Ovary (tissue), 7 donors: ENCODE measurements at regions not wholly inside any gene's neighbourhood (a gene's known extent, or its start where the extent isn't known, plus 50 kb on each side); places are given as distances from the start of the nearest gene placed in this dataset.

Experiments
- DNase-seq, 5 donors: peaks; one replicate each; pipeline ENCODE4 v3.0.0-alpha.2; 2019 to 2020
- H3K27ac ChIP-seq, 2 donors: fragments of 200-600 bp; one replicate each; pipeline versions ENCODE4 v1.5.1 to v1.8.0; 2019 to 2022
- H3K27me3 ChIP-seq: fragments of 200-600 bp; one replicate; pipeline ENCODE4 v1.8.0; 2022
- H3K36me3 ChIP-seq: fragments of 200-600 bp; sonication (generic); one replicate; pipeline ENCODE4 v1.5.1; 2019
- H3K4me1 ChIP-seq: one replicate; pipeline ENCODE4 v1.8.1; 2013; ENCODE audit warnings: mild to moderate bottlenecking, moderate library complexity; ENCODE audit not compliant: insufficient read depth
- H3K4me3 ChIP-seq: fragments of 200-600 bp; sonication (generic); one replicate; pipeline ENCODE4 v1.5.1; 2017
- H3K9me3 ChIP-seq, 2 donors: fragments of 200-600 bp in 1 of 2; sonication (generic) in 1 of 2; one replicate each; pipeline versions ENCODE4 v1.5.1 to v1.8.1; 2013 to 2019; ENCODE audit warnings: mild to moderate bottlenecking in 1 of 2, moderate library complexity in 1 of 2
- EP300 ChIP-seq: sonication (generic); formaldehyde crosslinking; IDR thresholded peaks from one replicate; pipeline ENCODE4 v1.6.1; 2017; ENCODE audit warnings: antibody characterized with exemption
- POLR2A ChIP-seq: fragments of 450-650 bp; IDR thresholded peaks from one replicate; pipeline ENCODE4 v1.6.1; 2017; ENCODE audit warnings: antibody characterized with exemption, mild to moderate bottlenecking, moderate library complexity
- WGBS, 3 donors: extraction: QIAGEN DNeasy Blood & Tissue Kit in 1 of 3; methylation state at CpG; one replicate each; pipeline versions ENCODE4 v1.1.5 to v1.1.7; 2013 to 2017; 5-methylcytosine and 5-hydroxymethylcytosine counted together
- intact Hi-C, 4 donors: fragments of 100-400 bp; cut with DNase I; formaldehyde crosslinking; loops; one replicate each; pipeline versions ENCODE4 v1.11.0 to v1.15.1; 2022 to 2023
- TF ChIP-seq, protein P1 (sequence below), 3 donors: fragments of 450-650 bp in 2 of 3; fragments of 200-600 bp in 1 of 3; IDR thresholded peaks; one replicate each; pipeline versions ENCODE4 v1.5.1 to v1.8.0; 2016 to 2022; ENCODE audit warnings: antibody characterized with exemption in 3 of 3, mild to moderate bottlenecking in 1 of 3
- donor health status: DM: no; HTN: no; CAD: no; lungs with moderate emphysema.
- donor health status: DM: no; HTN: no; CAD: no.
- donor health status: Bipolar disorder and iron deficiency.
- donor health status: DM: no; HTN: no; CAD: no.
- donor health status: DM: yes; HTN: yes; CAD: no.

GRCh38 chr16:85480727-85481101 is 132.4 kb upstream of the GSE1 start:
- 33 to 73% (median 50%) methylated on average over 17 to 18 of the region's 18 CpGs for WGBS, 3 donors
- intact Hi-C loops = no loop called here
- H3K27ac ChIP-seq = no peak overlapping the region

GRCh38 chr16:85481206-85481605 is 131.9 kb upstream of the GSE1 start:
- Histone ChIP-seq H3K4me1 (peaks cover 4% of the 10 kb centered on the region), H3K27me3 (no peaks in the 10 kb centered on the region), H3K27ac (no peak overlapping the region), H3K9me3 (no peaks in the 10 kb centered on the region), H3K36me3 (no peaks in the 10 kb centered on the region), H3K4me3 (no peak overlapping the region)
- intact Hi-C loops = no loop called here
- no peak for DNase-seq
- WGBS, 3 donors = 98 to 100% (median 100%) methylated on average over 1 of the region's 1 CpG
- TF ChIP-seq POLR2A (no peak), EP300 (no peak)
- TF ChIP-seq, protein P1, sequence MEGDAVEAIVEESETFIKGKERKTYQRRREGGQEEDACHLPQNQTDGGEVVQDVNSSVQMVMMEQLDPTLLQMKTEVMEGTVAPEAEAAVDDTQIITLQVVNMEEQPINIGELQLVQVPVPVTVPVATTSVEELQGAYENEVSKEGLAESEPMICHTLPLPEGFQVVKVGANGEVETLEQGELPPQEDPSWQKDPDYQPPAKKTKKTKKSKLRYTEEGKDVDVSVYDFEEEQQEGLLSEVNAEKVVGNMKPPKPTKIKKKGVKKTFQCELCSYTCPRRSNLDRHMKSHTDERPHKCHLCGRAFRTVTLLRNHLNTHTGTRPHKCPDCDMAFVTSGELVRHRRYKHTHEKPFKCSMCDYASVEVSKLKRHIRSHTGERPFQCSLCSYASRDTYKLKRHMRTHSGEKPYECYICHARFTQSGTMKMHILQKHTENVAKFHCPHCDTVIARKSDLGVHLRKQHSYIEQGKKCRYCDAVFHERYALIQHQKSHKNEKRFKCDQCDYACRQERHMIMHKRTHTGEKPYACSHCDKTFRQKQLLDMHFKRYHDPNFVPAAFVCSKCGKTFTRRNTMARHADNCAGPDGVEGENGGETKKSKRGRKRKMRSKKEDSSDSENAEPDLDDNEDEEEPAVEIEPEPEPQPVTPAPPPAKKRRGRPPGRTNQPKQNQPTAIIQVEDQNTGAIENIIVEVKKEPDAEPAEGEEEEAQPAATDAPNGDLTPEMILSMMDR (IDR thresholded peaks at IDR 0.05) = no peak

More at GRCh38 chr16:85480727-85481101, 132.4 kb upstream of the GSE1 start:
- Histone ChIP-seq H3K9me3 (no peaks in the 10 kb centered on the region), H3K4me1 (peaks cover 4% of the 10 kb centered on the region), H3K36me3 (no peaks in the 10 kb centered on the region), H3K27me3 (no peaks in the 10 kb centered on the region), H3K4me3 (no peak overlapping the region)
- TF ChIP-seq POLR2A = no peak
- TF ChIP-seq EP300 = no peak
- TF ChIP-seq, protein P1 (IDR thresholded peaks at IDR 0.05) = no peak
- no peak for DNase-seq

- no peaks in the 10 kb centered on the region for H3K27me3 ChIP-seq
- H3K4me1 ChIP-seq = peaks cover 4% of the 10 kb centered on the region
- no peak for TF ChIP-seq POLR2A
- TF ChIP-seq, protein P1 (IDR thresholded peaks at IDR 0.05) = no peak
- no peak for TF ChIP-seq EP300
- no peak overlapping the region for H3K27ac ChIP-seq
- intact Hi-C loops = no loop called here
- H3K9me3 ChIP-seq = no peaks in the 10 kb centered on the region
- H3K36me3 ChIP-seq = no peaks in the 10 kb centered on the region
- no peak overlapping the region for H3K4me3 ChIP-seq
- WGBS, 3 donors = 87 to 88% (median 87%) methylated on average over 19 of the region's 19 CpGs
- no peak for DNase-seq
These were observed 131.4 kb upstream of the GSE1 start for GRCh38 chr16:85481738-85482137.

DNA sequence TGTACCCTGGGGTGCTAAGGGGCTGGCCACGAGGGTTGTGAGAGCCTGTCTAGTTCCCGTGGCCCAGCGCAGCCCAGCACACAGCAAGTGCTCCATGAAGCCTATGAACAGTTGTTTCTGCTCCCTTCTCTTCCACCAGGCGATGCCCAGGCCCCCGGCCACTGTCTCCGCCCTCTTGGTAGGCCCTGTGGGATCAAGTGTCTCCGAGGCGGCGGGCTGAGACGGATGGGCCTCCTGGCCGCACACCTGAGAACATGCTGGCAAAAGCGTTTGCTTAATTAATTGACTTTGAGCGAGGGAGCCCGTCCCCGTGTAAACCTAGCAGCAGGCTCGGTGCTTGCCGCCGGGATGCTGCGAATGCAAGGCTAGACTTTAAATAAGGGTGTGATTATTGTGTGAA is 129.7 kb upstream of the GSE1 start:
- Histone ChIP-seq H3K9me3 (no peaks in the 10 kb centered on the region), H3K27me3 (no peaks in the 10 kb centered on the region), H3K4me3 (no peak overlapping the region), H3K4me1 (peaks cover 4% of the 10 kb centered on the region), H3K27ac (no peak overlapping the region), H3K36me3 (no peaks in the 10 kb centered on the region)
- 89 to 90% (median 89%) methylated on average over 18 to 19 of the region's 19 CpGs for WGBS, 3 donors
- DNase-seq = no peak
- no peak for TF ChIP-seq EP300
- TF ChIP-seq, protein P1 (IDR thresholded peaks at IDR 0.05) = no peak
- TF ChIP-seq POLR2A = no peak
- intact Hi-C loops = no loop called here
